ENCODE measurements at regions not wholly inside any gene's neighbourhood (a gene's known extent, or its start where the extent isn't known, plus 50 kb on each side); places are given as distances from the start of the nearest gene placed in this dataset.

GRCh38 chr2:216776066-216776850, 80.9 kb upstream of the IGFBP5 start:
- TF ChIP-seq MAX (IDR thresholded peaks at IDR 0.05) (no peak), POLR2A (IDR thresholded peaks at IDR 0.05; ENCODE audit: low read length) (no peak), CTCF (IDR thresholded peaks at IDR 0.05) (no peak), POLR2AphosphoS2 (conservative IDR thresholded peaks at IDR 0.05; ENCODE audit: low read length) (no peak), ZSCAN20 (CRISPR knock-in tag; IDR thresholded peaks at IDR 0.05) (no peak), CEBPB (IDR thresholded peaks at IDR 0.05) (no peak), USF2 (IDR thresholded peaks at IDR 0.05) (no peak), MAFK (IDR thresholded peaks at IDR 0.05; ENCODE audit: partially characterized antibody) (no peak), PHF8 (IDR thresholded peaks at IDR 0.05; ENCODE audit: borderline replicate concordance, low read depth) (no peak), ELK1 (IDR thresholded peaks at IDR 0.05; ENCODE audit: low read depth, low read length) (no peak), HOXA7 (CRISPR knock-in tag; IDR thresholded peaks at IDR 0.05) (no peak), REST (IDR thresholded peaks at IDR 0.05) (no peak), RARB (CRISPR knock-in tag; IDR thresholded peaks at IDR 0.05) (no peak)
